ENCODE measurements at regions not wholly inside any gene's neighbourhood (a gene's known extent, or its start where the extent isn't known, plus 50 kb on each side); places are given as distances from the start of the nearest gene placed in this dataset.

DNA sequence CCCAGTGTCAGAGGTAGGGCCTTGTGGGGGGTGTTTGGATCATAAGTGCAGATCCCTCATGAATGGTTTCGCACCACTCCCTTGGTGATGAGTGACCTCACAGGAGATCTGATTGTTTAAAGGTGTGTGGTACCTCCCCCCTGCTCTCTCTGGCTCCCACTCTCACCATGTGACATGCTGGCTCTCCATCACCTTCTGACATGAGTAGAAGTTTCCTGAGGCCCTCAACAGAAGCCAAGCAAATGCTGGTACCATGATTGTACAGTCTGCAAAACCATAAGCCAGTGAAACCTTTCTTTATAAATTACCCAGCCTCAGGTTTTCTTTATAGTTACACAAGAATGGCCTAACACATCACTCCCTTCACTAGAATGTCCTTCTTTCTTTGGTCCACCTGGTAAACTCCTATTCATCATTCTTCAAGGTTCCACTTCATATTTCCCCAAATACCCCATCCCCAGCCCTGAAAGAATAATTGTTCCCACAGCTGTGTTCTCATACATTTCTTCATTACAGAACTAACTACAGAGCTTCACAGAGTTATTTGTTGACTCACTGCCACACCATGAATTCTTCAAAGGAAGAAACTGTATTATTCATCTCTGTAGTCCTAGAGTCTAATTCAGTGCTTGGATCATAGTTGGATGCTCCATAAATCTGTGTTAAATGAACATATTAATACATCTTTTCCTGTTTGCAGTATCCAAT is 81.2 kb upstream of the STK17B start:
- Histone ChIP-seq H3K9me3 (no peaks in the 10 kb centered on the region), H3K36me3 (peaks cover 0 to 74% (median 17%) of the 10 kb centered on the region in 9 donors), H3K4me1 (peaks cover 0 to 29% (median 3%) of the 10 kb centered on the region in 12 donors), H3K4me3 (no peak overlapping the region), H3K27ac (no peak overlapping the region), H3K27me3 (no peaks in the 10 kb centered on the region)
- DNase-seq: no peak
- no peak for ATAC-seq
- no peak for TF ChIP-seq POLR2A (IDR thresholded peaks at IDR 0.05)
- TF ChIP-seq, protein P1, sequence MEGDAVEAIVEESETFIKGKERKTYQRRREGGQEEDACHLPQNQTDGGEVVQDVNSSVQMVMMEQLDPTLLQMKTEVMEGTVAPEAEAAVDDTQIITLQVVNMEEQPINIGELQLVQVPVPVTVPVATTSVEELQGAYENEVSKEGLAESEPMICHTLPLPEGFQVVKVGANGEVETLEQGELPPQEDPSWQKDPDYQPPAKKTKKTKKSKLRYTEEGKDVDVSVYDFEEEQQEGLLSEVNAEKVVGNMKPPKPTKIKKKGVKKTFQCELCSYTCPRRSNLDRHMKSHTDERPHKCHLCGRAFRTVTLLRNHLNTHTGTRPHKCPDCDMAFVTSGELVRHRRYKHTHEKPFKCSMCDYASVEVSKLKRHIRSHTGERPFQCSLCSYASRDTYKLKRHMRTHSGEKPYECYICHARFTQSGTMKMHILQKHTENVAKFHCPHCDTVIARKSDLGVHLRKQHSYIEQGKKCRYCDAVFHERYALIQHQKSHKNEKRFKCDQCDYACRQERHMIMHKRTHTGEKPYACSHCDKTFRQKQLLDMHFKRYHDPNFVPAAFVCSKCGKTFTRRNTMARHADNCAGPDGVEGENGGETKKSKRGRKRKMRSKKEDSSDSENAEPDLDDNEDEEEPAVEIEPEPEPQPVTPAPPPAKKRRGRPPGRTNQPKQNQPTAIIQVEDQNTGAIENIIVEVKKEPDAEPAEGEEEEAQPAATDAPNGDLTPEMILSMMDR (IDR thresholded peaks at IDR 0.05): no peak
- 94 to 100% (median 99%) methylated on average over 1 of the region's 1 CpG for WGBS, 4 donors
- intact Hi-C loops (cut with DNase I): no loop called here

DNA sequence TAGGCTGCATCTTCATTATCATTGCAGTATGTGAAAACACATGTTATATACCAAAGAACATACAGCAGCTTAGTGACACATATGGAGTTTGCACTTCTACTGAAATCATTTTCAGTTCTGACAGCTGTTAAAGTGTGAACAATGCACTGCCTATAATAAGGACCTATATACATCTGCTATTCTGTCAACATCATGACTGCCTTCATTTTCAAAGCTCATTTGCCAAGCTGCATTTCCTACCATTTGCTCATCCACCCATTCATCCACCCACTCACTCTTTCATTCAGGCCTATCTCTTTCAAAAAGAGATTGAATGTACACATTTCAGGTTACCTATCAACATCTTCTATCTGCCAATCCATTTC is 81.7 kb upstream of the STK17B start:
- Histone ChIP-seq H3K4me1 (peaks cover 0 to 24% (median 0%) of the 10 kb centered on the region in 12 donors), H3K4me3 (no peak overlapping the region), H3K27me3 (no peaks in the 10 kb centered on the region), H3K27ac (no peak overlapping the region), H3K36me3 (peaks cover 0 to 77% (median 18%) of the 10 kb centered on the region in 9 donors), H3K9me3 (no peaks in the 10 kb centered on the region)
- ATAC-seq (no peak), DNase-seq (no peak)
- TF ChIP-seq, protein P1 (IDR thresholded peaks at IDR 0.05): no peak
- TF ChIP-seq POLR2A (IDR thresholded peaks at IDR 0.05): no peak
- intact Hi-C loops (cut with DNase I): no loop called here

DNA sequence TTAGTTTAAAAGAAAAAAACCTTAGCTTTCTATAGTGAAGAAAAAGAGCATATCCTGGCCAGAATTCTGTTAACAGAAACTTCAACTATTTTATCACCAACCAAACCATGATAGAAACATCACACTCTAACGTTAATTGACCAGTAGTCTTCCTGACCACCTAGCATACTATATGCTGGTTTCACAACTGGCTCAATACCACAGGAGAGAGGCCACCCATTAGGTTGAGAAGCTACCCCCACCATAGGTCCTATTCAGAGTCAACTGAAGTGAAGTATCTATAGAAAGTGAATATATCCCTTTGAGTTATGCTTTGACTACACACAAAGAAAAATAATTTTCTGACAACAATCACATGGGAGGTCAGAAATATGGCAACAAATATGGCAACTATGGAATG is 85.2 kb upstream of the STK17B start:
- no peak for ATAC-seq

DNA sequence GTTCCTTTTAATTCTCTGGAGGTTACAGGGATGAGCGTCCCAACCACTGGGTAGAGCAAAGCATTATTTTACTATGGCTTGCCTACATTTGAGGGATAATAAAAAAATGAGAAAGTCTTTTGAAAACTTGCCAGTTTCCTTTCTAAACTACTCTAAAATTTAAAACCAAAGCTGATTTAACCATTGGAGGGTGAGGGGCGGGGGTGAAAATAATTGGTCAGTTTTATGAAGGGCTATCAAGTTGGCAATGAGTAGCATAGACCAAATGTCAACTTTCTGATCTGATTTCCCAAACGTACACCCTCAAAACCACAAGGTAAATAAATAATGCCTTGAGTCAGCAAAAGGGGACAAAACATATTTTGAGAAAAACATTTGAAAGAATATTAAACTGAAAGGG is 85.7 kb upstream of the STK17B start:
- H3K4me3 ChIP-seq: no peak overlapping the region
- TF ChIP-seq, protein P1 (IDR thresholded peaks at IDR 0.05): no peak
- no peak for TF ChIP-seq POLR2A (IDR thresholded peaks at IDR 0.05)
- H3K27ac ChIP-seq: no peak overlapping the region
- no peak for ATAC-seq
- 86 to 90% (median 88%) methylated on average over 3 of the region's 3 CpGs for WGBS, 4 donors
- H3K36me3 ChIP-seq: peaks cover 0 to 82% (median 18%) of the 10 kb centered on the region in 9 donors
- no peak for DNase-seq
- H3K9me3 ChIP-seq: no peaks in the 10 kb centered on the region
- H3K4me1 ChIP-seq: peaks cover 0 to 20% (median 0%) of the 10 kb centered on the region in 12 donors
- H3K27me3 ChIP-seq: no peaks in the 10 kb centered on the region
- intact Hi-C loops (cut with DNase I): no loop called here

More for the DNA sequence above, 85.2 kb upstream of the STK17B start:
- Histone ChIP-seq H3K27me3 (no peaks in the 10 kb centered on the region), H3K9me3 (no peaks in the 10 kb centered on the region), H3K4me1 (peaks cover 0 to 17% (median 0%) of the 10 kb centered on the region in 12 donors), H3K36me3 (peaks cover 0 to 79% (median 18%) of the 10 kb centered on the region in 9 donors), H3K4me3 (no peak overlapping the region), H3K27ac (no peak overlapping the region)
- intact Hi-C loops (cut with DNase I): no loop called here
- DNase-seq: no peak
- WGBS, 4 donors: 65 to 84% (median 74%) methylated on average over 1 of the region's 1 CpG
- TF ChIP-seq, protein P1 (IDR thresholded peaks at IDR 0.05): no peak
- no peak for TF ChIP-seq POLR2A (IDR thresholded peaks at IDR 0.05)
